ENCODE measurements at regions not wholly inside any gene's neighbourhood (a gene's known extent, or its start where the extent isn't known, plus 50 kb on each side); places are given as distances from the start of the nearest gene placed in this dataset.

GRCh38 chr20:10826111-10826510 lies 152.3 kb upstream of the JAG1 start:
- POLR2A ChIA-PET (ENCODE audit: unreplicated experiment), result no interaction called here

More at GRCh38 chr20:10826111-10826510, 152.3 kb upstream of the JAG1 start:
- Histone ChIP-seq H3K27me3 (ENCODE audit: control insufficient read depth, insufficient read depth, low read length) (peaks cover 4% of the 10 kb centered on the region), H2BK120ac (ENCODE audit: low read depth, low read length) (no peak overlapping the region), H3K79me1 (ENCODE audit: low read depth in 1 of 2, low read length in 2 of 2) (no peaks in the 10 kb centered on the region), H2AFZ (replicated peaks; ENCODE audit: low read length, poor library complexity) (no peak overlapping the region), H3K27ac (ENCODE audit: insufficient read depth, low read length) (peak overlapping the region; percentile 52; the same call in 1 of the 2 replicates), H3K4me2 (ENCODE audit: low read depth, low read length) (peak overlapping the region; percentile 59; the same call in 1 of the 2 replicates), H3K4ac (ENCODE audit: low read depth, low read length) (no peak overlapping the region), H3K9me1 (ENCODE audit: insufficient read depth, low read length) (no peaks in the 10 kb centered on the region), H2AK5ac (ENCODE audit: low read depth, low read length) (no peak overlapping the region), H3K4me1 (ENCODE audit: control insufficient read depth, insufficient read depth, low read length) (peaks cover 3% of the 10 kb centered on the region; the same call in 1 of the 2 replicates), H4K5ac (ENCODE audit: low read depth, low read length) (no peak overlapping the region), H3K14ac (replicated peaks; ENCODE audit: low read depth, low read length) (no peak overlapping the region), H3K9me3 (ENCODE audit: control insufficient read depth, insufficient read depth, low read length) (no peaks in the 10 kb centered on the region), H2BK15ac (ENCODE audit: low read depth, low read length) (no peak overlapping the region), H4K8ac (ENCODE audit: low read depth in 2 of 2, low read length in 2 of 2) (no peak overlapping the region), H3K36me3 (ENCODE audit: control insufficient read depth, insufficient read depth, low read length) (no peaks in the 10 kb centered on the region), H3K56ac (ENCODE audit: extremely low read depth, insufficient read depth, low read length) (no peak overlapping the region), H4K91ac (ENCODE audit: insufficient read depth, low read depth, low read length) (no peak overlapping the region), H3K18ac (ENCODE audit: low read depth, low read length) (peak overlapping the region; percentile 84), H2AK9ac (replicated peaks; ENCODE audit: low read depth, low read length, poor library complexity) (no peak overlapping the region), H2BK5ac (ENCODE audit: low read depth, low read length, poor library complexity, severe bottlenecking) (no peak overlapping the region), H2BK20ac (ENCODE audit: low read depth, low read length) (no peak overlapping the region), H4K20me1 (ENCODE audit: insufficient read depth, low read length) (no peaks in the 10 kb centered on the region), H3K4me3 (ENCODE audit: insufficient read depth, low read depth, low read length) (no peak overlapping the region), H3K9ac (ENCODE audit: low read depth, low read length) (no peak overlapping the region), H3K23ac (ENCODE audit: low read depth, low read length) (no peak overlapping the region)
- CTCF ChIA-PET, result no interaction called here
- no peak for DNase-seq
- no peak; the same call in 1 of the 2 replicates for ATAC-seq (ENCODE audit: low read depth)
- no CpG with 5 or more reads among the region's 1 CpG for WGBS, 2 experiments (ENCODE audit: extremely low coverage in 2 of 2, insufficient read length in 1 of 2)
- no TSS peak for BruUV-seq (replicated peaks)
- intact Hi-C loops (cut with micrococcal nuclease), result no loop called here
- TF ChIP-seq BHLHE40 (IDR thresholded peaks at IDR 0.05; ENCODE audit: low read depth, low read length), result no peak
- TF ChIP-seq CTCF (conservative IDR thresholded peaks at IDR 0.05; ENCODE audit: low read depth, low read length), result no peak
- TF ChIP-seq USF2 (IDR thresholded peaks at IDR 0.05; ENCODE audit: low read depth, low read length), result no peak
- dilution Hi-C loops (cut with HindIII; ENCODE audit: low sequenced_read_pairs, unreplicated experiment), result no loop called here
- in situ Hi-C loops (cut with MboI; ENCODE audit: low sequenced_read_pairs), result no loop called here
